HG03354 (cell line): ENCODE measurements at regions not wholly inside any gene's neighbourhood (a gene's known extent, or its start where the extent isn't known, plus 50 kb on each side); places are given as distances from the start of the nearest gene placed in this dataset.
"Not testable (repeated sequence)": the region's sequence is repeated elsewhere in the genome, so short reads cannot be mapped to it uniquely, and the experiment has no call there.

Experiments
- ATAC-seq: cut with Tn5 transposase; IDR thresholded peaks from one replicate; pipeline ENCODE4 v1.9.1; 2021; ENCODE audit warnings: mild to moderate bottlenecking; ENCODE audit not compliant: unreplicated experiment, poor library complexity, severe bottlenecking

DNA sequence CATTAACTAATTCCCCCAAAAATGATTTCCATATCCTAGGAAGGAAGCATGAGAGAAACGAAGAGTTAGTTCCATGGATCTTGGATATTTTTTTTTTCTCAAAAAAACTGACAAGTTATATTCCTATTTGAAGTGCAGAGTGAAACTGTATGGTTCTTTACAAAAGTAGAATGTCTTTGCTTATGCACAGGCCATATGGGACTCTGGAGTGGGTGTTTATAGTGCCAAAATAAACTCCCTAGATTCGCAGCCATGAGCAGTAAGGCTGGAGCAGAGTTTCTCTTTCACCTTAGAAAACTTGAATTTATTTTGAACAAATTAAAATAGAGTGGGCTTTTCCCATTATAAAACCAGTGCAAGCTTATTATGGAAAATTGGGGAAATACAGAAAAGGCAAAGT, 239.7 kb downstream of the PDCD6IP start:
- ATAC-seq: no peak

DNA sequence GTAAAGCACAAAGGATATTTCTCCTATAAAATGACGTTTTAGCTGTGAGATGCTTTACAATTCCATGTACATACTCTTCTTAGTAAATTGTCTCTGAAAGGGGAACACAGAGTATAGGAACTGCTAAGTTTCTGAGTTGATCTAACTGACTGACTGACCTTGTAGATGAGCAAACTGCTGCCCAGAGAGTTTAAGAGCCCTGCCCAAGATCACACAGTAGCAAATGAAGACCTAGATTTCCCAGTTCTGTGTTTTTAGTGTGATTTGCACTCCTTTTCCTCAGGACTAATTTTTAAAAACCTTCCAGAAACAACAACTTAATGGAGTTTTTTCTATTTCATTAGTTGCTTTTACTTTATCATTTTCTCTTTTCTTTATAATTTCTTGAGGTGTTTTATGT, 247.7 kb downstream of the PDCD6IP start:
- ATAC-seq: no peak

DNA sequence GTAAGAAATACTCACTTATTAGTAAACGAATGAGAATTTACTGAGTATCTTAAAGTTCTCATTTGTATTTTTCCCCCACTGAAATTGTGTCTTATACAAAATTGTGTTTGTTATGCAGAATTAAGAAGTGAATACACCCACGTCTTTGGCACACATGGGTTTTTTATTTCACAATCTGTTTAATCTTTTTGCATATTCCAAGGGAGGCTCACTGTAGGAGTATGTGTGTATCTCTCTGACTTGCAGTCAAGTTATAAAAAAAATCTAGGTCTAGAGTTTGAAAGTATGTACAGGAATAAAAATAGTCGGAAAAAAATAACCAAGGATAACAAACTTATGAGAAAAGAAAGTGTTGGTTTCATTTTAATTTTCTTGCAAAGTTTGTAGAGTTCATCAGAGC, 255.2 kb downstream of the PDCD6IP start:
- ATAC-seq: no peak

DNA sequence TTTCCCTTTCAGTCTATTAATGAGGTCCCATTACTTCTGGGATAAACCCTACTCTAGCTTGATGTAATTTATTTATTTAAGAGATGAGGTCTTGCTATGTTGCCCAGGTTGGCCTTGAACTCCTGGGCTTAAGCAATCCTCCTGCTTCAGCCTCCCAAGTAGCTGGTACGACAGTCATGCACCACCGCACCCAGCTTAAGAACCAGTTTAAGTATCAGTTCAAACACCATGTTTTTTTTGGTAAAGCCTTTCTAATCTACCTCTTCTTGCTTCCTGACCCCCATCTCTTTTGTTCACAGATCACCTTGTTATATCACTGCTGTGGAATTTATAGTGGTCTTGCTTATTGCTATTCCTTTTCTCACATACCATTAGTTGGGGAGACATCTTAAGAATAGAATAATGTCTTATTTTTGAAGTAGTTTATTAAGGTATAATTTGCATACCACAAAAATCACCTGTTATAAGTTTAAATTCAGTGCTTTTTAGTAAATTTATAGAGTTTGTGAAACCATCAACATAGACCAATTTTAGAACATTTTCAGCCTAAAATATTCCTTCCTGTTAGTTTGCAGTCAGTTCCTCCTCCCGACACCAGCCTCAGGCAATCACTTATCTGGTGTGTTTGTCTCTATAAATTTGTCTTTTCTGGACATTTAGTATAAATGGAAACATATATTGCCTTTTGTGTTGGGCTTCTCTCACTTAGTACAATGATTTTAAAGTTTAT, 257.9 kb downstream of the PDCD6IP start:
- ATAC-seq: peak; percentile 19

DNA sequence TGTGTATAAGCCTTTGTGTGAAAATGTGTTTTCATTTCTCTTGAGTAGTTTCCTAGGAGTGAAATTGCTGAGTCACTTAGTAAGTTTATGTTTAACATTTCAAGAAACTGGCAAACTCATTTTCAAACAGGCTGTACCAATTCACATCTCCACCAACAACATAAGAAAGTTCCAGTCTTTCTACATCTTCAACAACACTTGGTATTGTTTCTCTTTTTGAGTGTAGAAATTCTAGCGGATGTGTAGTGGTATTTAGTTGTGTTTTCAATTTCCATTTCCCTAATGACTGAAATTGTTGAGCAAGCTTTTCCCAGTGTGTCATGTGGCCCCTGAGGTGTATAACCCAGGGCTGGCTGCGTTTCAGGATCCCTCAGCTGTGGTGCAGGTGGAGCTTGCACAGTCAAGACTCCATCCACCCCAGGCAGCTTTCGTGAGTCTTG, 258.5 kb downstream of the PDCD6IP start:
- ATAC-seq: peak; percentile 91

DNA sequence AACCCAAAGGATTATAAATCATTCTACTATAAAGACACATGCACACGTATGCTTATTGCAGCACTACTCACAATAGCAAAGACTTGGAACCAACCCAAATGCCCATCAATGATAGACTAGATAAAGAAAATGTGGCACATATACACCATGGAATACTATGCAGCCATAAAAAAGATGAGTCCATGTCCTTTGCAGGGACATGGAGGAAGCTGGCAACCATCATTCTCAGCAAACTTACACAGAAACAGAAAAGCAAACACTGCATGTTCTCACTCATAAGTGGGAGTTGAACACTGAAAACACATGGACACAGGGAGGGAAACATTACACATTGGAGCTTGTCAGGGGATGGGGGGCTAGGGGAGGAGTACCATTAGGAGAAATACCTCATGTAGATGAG, 262.6 kb downstream of the PDCD6IP start:
- not testable (repeated sequence) for ATAC-seq

DNA sequence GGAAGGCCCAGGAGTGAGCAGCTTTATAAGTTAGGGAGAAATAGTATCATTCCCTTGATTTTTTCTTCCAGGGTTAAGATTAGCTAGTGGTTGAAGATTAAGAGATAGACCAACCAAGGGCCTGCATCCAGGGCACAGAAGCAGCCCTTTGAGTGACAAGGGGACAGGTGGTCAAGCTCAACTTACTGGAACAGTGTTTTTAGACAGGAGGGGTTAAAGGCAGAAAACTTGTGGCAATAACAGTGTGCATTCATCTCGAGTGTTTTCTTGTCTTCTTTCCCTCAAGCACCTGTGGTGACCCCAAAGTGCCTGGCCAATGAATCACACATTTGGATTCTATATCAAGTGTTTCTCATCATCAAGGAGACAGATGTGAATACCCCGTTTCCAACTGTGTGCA, 267.5 kb downstream of the PDCD6IP start:
- no peak for ATAC-seq

DNA sequence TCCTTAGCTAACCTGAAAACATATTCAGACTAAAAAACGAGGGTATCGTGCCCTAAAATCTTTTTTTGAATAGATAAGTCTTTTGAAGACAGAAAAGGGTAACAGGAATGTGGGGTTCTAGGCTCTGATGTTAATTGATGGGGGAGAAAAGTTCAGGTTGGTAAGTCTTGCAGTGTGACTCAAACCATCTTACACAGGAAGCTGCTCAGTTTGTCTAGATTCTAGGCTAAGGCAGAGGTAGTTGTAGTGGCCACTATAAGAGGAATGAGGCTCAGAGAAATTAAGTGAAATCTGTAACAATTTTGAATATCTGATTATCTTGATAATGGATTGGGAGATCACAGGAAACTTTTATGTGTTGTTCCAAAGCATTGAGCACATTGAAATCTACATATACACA, 267.9 kb downstream of the PDCD6IP start:
- ATAC-seq: no peak

DNA sequence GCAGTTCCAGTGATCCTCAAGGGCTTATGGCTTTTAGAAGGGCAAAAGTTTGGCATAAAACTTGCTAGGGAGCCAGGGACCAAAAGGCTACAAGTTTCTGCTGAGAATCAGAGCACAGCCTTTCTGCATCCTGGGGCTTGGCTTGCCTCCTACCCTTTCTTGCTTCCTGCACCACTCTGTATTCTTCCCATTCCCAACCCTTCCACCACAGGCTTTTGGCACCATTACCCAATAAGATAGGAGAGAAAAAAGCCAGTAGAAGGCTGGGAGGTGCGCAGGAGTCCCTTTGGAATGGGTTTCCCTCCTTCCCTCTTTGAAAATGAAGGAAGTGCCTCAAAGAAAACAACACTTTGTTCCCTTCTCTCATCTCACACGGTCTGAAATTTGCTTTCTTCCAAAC, 268.6 kb downstream of the PDCD6IP start:
- no peak for ATAC-seq

DNA sequence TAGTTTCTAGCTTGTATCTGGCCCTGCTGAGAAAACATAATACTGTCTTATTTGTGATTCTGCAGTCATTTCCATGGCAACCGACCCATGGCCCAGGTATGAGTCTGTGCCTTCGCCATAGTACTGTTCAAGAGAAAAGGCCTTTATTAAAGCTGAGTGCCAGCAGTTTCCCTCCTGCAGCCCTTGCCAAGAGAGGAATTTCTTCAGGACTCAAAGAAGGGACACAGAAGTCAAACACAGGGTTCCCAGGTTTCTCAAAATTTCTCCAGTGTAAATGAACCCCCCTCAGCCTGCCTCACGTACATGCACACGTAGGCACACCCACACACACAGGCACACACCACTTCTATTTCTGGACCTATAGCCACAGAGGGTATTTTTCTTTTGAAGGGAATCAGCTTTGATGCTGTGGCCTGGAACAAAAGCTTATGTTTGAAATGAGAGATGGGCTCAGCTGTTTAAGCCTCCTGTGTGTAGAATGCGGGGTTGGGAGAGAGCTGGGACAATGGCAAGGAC, 269.2 kb downstream of the PDCD6IP start:
- no peak for ATAC-seq

DNA sequence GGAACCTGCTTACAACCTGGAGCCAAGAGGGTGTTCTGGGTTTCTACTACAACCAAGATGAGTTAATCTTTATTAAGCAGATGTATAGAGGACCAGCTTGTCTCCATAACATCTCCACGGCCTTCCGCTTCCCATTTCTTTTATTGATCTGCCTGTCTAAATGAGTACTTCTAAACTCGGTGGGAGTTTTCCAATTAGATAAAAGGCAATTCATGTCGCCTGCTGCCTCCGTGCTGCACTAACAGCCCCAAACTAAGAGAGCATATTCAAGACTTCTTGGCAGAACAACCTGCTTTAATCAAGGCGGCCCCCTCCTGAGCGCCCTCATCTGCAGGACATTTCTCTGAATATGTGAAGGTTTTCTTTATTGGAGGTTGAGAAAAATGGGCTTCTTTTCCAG, 270.1 kb downstream of the PDCD6IP start:
- ATAC-seq: no peak

DNA sequence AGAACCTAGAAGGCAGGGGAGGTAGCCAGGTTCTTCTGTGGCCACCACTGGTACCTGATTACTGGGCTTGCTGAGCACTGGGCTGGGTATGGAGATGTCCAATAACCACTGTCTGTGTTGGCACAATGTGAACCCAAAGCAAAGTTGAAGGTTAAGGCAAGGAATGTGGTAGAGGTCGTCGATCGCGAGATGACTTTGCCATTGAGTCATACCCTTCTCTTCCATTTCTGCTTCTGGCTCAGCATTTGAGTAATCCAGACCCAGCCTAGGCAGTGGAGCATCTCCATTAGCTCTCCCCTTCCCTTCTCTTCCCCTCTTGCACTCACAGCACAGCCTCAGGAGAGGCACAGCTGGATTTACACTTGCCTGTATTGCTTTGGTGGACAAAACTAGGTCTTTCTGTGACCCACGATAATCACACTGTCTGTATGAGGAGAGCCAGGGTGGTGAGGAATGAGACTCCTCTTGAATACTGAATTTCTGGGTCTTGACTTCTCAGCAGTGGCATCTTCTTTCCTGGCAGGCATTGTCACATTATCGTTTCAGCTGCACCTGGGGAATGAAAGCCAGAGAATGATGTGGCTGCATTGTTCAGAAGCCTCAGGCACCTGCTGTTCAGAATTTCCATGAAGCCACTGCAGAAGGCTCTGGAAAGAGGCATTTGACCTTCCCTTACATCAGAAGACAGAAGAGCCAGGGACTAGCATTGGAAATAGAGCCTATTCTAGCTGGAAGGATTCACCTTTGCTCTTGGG, 272.6 kb downstream of the PDCD6IP start:
- ATAC-seq: peak; percentile 40

DNA sequence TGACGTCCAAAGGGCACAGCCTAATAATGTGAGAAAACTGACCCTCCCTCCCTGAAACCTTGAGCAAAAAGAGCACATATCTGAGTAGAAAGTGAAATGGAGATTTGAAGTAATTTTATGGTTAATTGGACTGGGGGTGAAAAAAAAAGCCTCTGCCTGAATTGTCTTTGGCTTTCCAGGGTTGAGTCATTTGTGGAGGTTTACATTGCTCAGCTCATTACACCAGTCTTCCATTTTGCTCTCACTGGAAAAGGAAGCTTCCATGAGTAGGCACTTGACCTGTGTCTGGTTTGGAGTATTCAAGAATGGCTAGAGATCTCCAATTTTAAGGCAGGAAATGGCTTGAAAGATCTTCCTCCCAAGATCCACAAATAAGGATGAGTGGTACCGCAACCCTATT, 273.9 kb downstream of the PDCD6IP start:
- no peak for ATAC-seq

DNA sequence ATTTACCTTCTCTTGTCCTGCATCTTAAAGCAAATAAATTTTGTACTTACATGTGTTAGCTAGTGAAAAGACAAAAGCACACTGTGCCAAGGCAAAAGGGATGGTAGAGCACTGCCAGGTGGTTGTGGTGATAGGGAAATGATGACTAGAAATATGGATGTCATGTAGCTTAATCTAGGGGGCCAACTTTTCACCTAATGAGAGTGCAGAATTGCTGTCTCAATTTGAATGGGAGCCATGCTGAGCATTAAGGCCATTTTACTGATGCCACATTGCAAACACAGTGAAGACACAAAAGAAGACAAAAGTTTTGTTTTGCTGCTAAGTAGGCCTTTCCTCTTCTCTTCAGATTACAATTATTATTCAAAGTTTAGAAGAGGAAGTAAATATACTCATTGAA, 274.7 kb downstream of the PDCD6IP start:
- ATAC-seq: no peak

DNA sequence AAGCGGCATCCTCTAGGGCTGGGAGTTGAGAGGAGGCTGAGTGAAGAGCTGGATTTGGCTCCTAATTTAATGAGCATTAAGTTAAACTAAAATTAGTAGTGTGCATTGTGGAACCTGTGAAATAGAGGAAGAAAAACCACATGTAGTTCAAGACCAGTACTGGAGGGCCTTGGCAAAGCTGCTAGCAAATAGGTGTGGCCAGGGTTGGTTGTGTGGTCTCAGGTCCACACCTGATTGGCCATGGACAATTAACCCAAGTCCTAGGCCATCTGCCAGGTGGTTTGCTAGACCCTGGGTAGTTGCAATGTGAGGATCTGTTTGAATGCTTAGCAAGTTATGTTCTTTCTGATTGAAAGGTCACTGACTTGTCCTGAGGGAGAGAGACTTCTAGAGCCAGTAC, 275.5 kb downstream of the PDCD6IP start:
- ATAC-seq: peak; percentile 46

DNA sequence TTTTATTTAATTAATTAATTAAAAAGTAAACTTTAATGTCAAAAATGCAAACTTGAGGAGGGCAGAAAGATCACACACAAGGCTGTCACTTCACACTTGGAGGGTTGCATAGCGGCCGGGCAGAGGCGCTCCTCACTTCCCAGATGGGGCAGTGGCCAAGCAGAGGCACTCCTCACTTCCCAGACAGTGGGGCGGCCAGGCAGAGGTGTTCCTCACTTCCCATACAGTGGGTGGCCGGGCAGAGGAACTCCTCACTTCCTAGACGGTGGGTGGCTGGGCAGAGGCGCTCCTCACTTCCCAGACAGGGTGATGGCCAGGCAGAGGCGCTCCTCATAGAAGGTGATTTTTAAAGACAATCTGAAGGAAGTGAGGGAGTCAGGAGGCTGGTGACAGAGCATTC, 277.5 kb downstream of the PDCD6IP start:
- ATAC-seq: no peak

DNA sequence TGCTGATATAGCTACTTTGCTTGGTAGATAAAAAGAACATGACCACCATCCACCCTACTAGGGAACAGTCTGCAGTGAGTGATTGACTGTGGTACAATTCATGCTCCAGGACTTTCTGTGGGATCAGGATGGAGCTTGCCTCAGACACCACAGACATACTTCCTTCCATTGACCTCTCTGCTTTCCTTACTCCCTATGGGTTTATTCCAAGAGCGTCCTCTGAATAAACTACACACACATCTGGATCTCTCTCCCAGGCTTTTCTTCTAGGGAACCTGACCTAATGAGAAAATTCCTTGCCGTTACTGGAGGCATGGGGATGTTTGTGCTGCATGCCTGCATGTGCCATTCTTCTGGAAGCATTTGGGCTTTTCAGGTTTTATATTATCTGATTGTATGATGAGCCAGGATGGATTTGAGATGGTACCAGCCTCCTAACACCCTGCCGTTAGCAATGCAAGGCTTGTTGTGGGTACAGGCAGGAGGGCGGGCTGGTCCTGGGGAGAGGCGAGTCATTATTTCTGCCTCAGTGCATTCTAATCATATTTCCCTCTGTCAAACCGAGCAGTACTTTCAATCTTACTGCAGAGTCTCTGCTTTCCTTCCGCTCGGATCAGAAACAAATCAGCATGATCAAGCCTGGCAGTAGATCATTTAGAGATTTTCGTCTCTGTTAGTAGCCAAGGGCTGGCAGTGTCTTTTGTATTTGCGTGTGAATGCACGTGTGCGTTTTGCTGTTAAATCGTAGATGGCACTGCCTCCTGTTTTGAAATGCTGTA, 279.2 kb downstream of the PDCD6IP start:
- peak; percentile 66 for ATAC-seq

DNA sequence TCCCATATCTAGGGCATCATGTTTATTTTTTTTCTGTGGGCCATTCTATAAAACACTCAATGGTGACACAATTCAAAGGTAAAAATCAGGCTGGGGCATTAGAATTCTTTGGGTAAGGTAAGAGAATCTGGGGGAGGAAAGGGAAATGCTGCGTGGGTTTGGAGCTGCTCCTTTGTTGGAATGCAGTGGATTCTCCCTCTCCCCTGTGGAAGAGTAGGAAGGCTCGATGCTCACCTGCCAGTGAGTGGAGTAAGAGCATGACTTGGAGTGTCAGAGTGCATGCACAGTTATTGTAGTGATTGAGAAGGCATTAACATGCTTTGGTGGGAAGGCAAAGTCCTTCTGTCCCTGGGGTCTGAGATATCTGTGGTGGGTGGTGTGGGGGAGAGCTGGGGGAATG, 280.0 kb downstream of the PDCD6IP start:
- ATAC-seq: no peak

DNA sequence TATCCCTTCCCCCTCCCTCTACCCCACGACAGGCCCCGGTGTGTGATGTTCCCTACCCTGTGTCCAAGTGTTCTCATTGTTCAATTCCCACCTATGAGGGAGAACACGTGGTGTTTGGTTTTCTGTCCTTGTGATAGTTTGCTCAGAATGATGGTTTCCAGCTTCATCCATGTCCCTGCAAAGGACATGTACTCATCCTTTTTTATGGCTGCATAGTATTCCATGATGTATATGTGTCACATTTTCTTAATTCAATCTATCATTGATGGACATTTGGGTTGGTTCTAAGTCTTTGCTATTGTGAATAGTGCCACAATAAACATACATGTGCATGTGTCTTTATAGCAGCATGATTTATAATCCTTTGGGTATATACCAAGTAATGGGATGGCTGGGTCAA, 281.4 kb downstream of the PDCD6IP start:
- not testable (repeated sequence) for ATAC-seq

DNA sequence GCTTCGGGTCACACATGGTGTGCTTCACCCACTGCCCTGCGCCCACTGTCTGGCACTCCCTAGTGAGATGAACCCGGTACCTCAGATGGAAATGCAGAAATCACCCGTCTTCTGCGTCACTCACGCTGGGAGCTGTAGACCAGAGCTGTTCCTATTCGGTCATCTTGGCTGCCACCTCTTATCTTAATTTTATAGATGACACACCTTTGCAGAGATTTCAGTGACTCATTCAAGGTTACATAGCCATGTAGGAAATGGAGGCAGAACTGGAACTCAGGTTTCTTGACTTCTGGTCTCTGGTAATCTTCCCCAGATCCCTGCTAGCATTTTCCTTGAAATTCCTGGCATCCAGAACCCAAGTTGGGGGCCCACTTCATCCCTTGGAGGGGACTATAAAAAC, 291.9 kb downstream of the PDCD6IP start:
- not testable (repeated sequence) for ATAC-seq
